ENCODE measurements at regions not wholly inside any gene's neighbourhood (a gene's known extent, or its start where the extent isn't known, plus 50 kb on each side); places are given as distances from the start of the nearest gene placed in this dataset.

- TF ChIP-seq CTCF (IDR thresholded peaks at IDR 0.05), result no peak
These were observed 105.8 kb downstream of the SOX1 start for GRCh38 chr13:112172641-112173251.

GRCh38 chr13:112174476-112175110 lies 107.6 kb downstream of the SOX1 start:
- TF ChIP-seq CTCF (IDR thresholded peaks at IDR 0.05), result no peak

GRCh38 chr13:112175162-112176075 lies 108.5 kb downstream of the SOX1 start:
- TF ChIP-seq CTCF (IDR thresholded peaks at IDR 0.05), result no peak

GRCh38 chr13:112177450-112178288 lies 110.7 kb downstream of the SOX1 start:
- no peak for TF ChIP-seq CTCF (IDR thresholded peaks at IDR 0.05)

- no peak for TF ChIP-seq CTCF (IDR thresholded peaks at IDR 0.05)
These were observed 111.8 kb downstream of the SOX1 start for GRCh38 chr13:112178769-112179168.

- TF ChIP-seq CTCF (IDR thresholded peaks at IDR 0.05), result no peak
These were observed 112.5 kb downstream of the SOX1 start for GRCh38 chr13:112179421-112179820.

- no peak for TF ChIP-seq CTCF (IDR thresholded peaks at IDR 0.05)
These were observed 113.0 kb downstream of the SOX1 start for GRCh38 chr13:112179995-112180394.

Measured in LNCAP (cell line).